Neural crest cell (in vitro differentiated cells): ENCODE measurements at regions not wholly inside any gene's neighbourhood (a gene's known extent, or its start where the extent isn't known, plus 50 kb on each side); places are given as distances from the start of the nearest gene placed in this dataset.

Experiments
- DNase-seq: peaks from one replicate; pipeline ENCODE4 v3.0.0; 2021; ENCODE audit warnings: low read depth, mixed read lengths, low spot score
- H3K27ac Mint-ChIP-seq: one replicate; pipeline ENCODE4 v1.8.0; 2021; ENCODE audit warnings: mild to moderate bottlenecking, mixed read lengths; ENCODE audit not compliant: unreplicated experiment
- H3K27me3 Mint-ChIP-seq: 2 replicates; pipeline ENCODE4 v1.8.0; 2021; ENCODE audit warnings: low read depth, mild to moderate bottlenecking, mixed read lengths
- H3K36me3 Mint-ChIP-seq: 2 replicates; pipeline ENCODE4 v1.8.0; 2021; ENCODE audit warnings: low read depth, mild to moderate bottlenecking, mixed read lengths
- H3K4me1 Mint-ChIP-seq: 2 replicates; pipeline ENCODE4 v1.8.0; 2021; ENCODE audit warnings: mixed read lengths
- H3K4me3 Mint-ChIP-seq: one replicate; pipeline ENCODE4 v1.8.0; 2021; ENCODE audit warnings: mild to moderate bottlenecking, mixed read lengths
- H3K9me3 Mint-ChIP-seq: 2 replicates; pipeline ENCODE4 v1.8.0; 2021; ENCODE audit warnings: mixed read lengths
- CTCF ChIP-seq: fragments of 200-600 bp; sonication (generic); conservative IDR thresholded peaks from 2 replicates; pipeline ENCODE4 v1.5.0; 2021; ENCODE audit warnings: antibody characterized with exemption, mild to moderate bottlenecking

GRCh38 chr7:25361863-25362262 lies 133.6 kb upstream of the NPVF start:
- TF ChIP-seq CTCF, result no peak
- DNase-seq, result no peak
- H3K27ac Mint-ChIP-seq, result no peak overlapping the region
- no peak overlapping the region for H3K4me3 Mint-ChIP-seq
- H3K27me3 Mint-ChIP-seq, result no peaks in the 10 kb centered on the region
- H3K36me3 Mint-ChIP-seq, result no peaks in the 10 kb centered on the region
- H3K9me3 Mint-ChIP-seq, result peaks cover 3% of the 10 kb centered on the region
- H3K4me1 Mint-ChIP-seq, result peaks cover 30% of the 10 kb centered on the region

GRCh38 chr7:25368599-25369201 lies 140.4 kb upstream of the NPVF start:
- DNase-seq, result no peak
- H3K36me3 Mint-ChIP-seq, result peaks cover 9% of the 10 kb centered on the region
- H3K27ac Mint-ChIP-seq, result no peak overlapping the region
- H3K9me3 Mint-ChIP-seq, result peaks cover 11% of the 10 kb centered on the region
- no peak overlapping the region for H3K4me3 Mint-ChIP-seq
- H3K27me3 Mint-ChIP-seq, result no peaks in the 10 kb centered on the region
- TF ChIP-seq CTCF, result no peak
- no peaks in the 10 kb centered on the region for H3K4me1 Mint-ChIP-seq

- TF ChIP-seq CTCF, result no peak
- no peak overlapping the region for H3K4me3 Mint-ChIP-seq
- H3K27ac Mint-ChIP-seq, result no peak overlapping the region
- DNase-seq, result no peak
- H3K4me1 Mint-ChIP-seq, result no peaks in the 10 kb centered on the region
- H3K36me3 Mint-ChIP-seq, result peaks cover 9% of the 10 kb centered on the region
- H3K9me3 Mint-ChIP-seq, result peaks cover 12% of the 10 kb centered on the region
- H3K27me3 Mint-ChIP-seq, result no peaks in the 10 kb centered on the region
Observed at GRCh38 chr7:25369786-25370185, 141.5 kb upstream of the NPVF start.

GRCh38 chr7:25371972-25372371 lies 143.7 kb upstream of the NPVF start:
- no peaks in the 10 kb centered on the region for H3K4me1 Mint-ChIP-seq
- H3K27ac Mint-ChIP-seq, result no peak overlapping the region
- H3K27me3 Mint-ChIP-seq, result no peaks in the 10 kb centered on the region
- H3K4me3 Mint-ChIP-seq, result no peak overlapping the region
- peaks cover 9% of the 10 kb centered on the region for H3K36me3 Mint-ChIP-seq
- no peak for TF ChIP-seq CTCF
- peaks cover 16% of the 10 kb centered on the region for H3K9me3 Mint-ChIP-seq
- no peak for DNase-seq

GRCh38 chr7:25375805-25376600 lies 147.7 kb upstream of the NPVF start:
- Mint-ChIP-seq H3K27me3 (no peaks in the 10 kb centered on the region), H3K36me3 (peaks cover 9% of the 10 kb centered on the region), H3K4me3 (no peak overlapping the region), H3K4me1 (no peaks in the 10 kb centered on the region), H3K27ac (no peak overlapping the region), H3K9me3 (peaks cover 16% of the 10 kb centered on the region)
- no peak for DNase-seq
- no peak for TF ChIP-seq CTCF
